ENCODE measurements at regions not wholly inside any gene's neighbourhood (a gene's known extent, or its start where the extent isn't known, plus 50 kb on each side); places are given as distances from the start of the nearest gene placed in this dataset.

DNA sequence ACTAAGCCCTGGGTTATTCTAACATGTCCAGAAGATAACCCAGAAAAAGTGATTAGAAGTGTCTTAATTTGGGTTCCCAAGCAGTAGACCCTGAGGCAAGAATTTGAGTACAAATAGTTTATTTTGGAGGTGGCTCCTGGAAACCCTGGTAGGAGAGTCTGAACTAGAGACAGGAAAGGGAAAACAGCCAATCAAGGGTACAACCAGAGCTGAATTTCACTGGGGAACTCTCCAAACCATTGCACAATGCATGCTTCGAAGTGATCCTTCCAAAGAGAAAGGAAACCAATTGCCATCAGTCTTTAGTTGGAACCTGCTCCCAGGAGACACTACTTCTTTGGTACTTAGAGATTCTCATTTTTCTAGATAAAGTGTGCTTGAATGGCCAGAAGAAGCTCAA, 361.5 kb downstream of the MBD2 start:
- TF ChIP-seq, protein P1, sequence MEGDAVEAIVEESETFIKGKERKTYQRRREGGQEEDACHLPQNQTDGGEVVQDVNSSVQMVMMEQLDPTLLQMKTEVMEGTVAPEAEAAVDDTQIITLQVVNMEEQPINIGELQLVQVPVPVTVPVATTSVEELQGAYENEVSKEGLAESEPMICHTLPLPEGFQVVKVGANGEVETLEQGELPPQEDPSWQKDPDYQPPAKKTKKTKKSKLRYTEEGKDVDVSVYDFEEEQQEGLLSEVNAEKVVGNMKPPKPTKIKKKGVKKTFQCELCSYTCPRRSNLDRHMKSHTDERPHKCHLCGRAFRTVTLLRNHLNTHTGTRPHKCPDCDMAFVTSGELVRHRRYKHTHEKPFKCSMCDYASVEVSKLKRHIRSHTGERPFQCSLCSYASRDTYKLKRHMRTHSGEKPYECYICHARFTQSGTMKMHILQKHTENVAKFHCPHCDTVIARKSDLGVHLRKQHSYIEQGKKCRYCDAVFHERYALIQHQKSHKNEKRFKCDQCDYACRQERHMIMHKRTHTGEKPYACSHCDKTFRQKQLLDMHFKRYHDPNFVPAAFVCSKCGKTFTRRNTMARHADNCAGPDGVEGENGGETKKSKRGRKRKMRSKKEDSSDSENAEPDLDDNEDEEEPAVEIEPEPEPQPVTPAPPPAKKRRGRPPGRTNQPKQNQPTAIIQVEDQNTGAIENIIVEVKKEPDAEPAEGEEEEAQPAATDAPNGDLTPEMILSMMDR (IDR thresholded peaks at IDR 0.05): no peak
- TF ChIP-seq POLR2A (IDR thresholded peaks at IDR 0.05): no peak
